ENCODE measurements at regions not wholly inside any gene's neighbourhood (a gene's known extent, or its start where the extent isn't known, plus 50 kb on each side); places are given as distances from the start of the nearest gene placed in this dataset.

- POLR2A ChIA-PET: no interaction called here
Observed at GRCh38 chr10:8923096-8923495, 868.6 kb downstream of the GATA3 start.

DNA sequence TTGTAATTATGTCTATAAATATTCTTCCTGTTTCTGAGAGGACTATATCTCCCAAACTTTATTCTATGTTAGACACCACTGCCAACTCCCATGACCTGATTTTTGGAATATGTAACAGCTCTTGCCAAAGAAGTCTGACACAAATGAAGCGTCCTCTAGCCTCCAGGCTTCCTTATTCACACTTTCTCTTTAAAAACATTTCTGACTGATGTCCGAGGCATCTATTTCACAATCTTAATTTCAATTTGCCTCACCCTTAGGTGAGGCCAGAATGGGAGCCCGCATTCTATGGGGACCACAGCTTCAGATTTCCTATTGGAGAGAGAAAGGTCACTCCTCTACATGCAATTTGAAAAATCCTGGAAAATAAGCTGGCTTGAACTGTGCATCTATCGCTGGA lies 873.2 kb downstream of the GATA3 start:
- intact Hi-C loops (cut with micrococcal nuclease; ENCODE audit: unreplicated experiment): no loop called here
- Mint-ChIP-seq H3K36me3 (ENCODE audit: insufficient read depth, unreplicated experiment) (no peaks in the 10 kb centered on the region), H3K27ac (ENCODE audit: unreplicated experiment) (no peak overlapping the region), H3K9me3 (ENCODE audit: unreplicated experiment) (peaks cover 10% of the 10 kb centered on the region), H3K4me3 (ENCODE audit: unreplicated experiment) (no peak overlapping the region), H3K4me1 (ENCODE audit: low read depth, unreplicated experiment) (no peaks in the 10 kb centered on the region), H3K27me3 (ENCODE audit: insufficient read depth, unreplicated experiment) (no peaks in the 10 kb centered on the region)
- H3K36me3 ChIP-seq (ENCODE audit: control insufficient read depth, insufficient read depth, low read length): no peaks in the 10 kb centered on the region
- no peaks in the 10 kb centered on the region for H3K4me1 ChIP-seq
- H3K4me3 ChIP-seq (ENCODE audit: low read depth, low read length): no peak overlapping the region
- no peaks in the 10 kb centered on the region for H3K9me3 ChIP-seq
- ChIA-PET CTCF (no interaction called here), POLR2A (no interaction called here)
- no peak for DNase-seq
- TF ChIP-seq, protein P1, sequence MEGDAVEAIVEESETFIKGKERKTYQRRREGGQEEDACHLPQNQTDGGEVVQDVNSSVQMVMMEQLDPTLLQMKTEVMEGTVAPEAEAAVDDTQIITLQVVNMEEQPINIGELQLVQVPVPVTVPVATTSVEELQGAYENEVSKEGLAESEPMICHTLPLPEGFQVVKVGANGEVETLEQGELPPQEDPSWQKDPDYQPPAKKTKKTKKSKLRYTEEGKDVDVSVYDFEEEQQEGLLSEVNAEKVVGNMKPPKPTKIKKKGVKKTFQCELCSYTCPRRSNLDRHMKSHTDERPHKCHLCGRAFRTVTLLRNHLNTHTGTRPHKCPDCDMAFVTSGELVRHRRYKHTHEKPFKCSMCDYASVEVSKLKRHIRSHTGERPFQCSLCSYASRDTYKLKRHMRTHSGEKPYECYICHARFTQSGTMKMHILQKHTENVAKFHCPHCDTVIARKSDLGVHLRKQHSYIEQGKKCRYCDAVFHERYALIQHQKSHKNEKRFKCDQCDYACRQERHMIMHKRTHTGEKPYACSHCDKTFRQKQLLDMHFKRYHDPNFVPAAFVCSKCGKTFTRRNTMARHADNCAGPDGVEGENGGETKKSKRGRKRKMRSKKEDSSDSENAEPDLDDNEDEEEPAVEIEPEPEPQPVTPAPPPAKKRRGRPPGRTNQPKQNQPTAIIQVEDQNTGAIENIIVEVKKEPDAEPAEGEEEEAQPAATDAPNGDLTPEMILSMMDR (IDR thresholded peaks at IDR 0.05; ENCODE audit: insufficient read depth in 1 of 2, low read depth in 1 of 2, low read length in 1 of 2, severe bottlenecking in 1 of 2, unreplicated experiment in 1 of 2): no peak
- H3K27me3 ChIP-seq (replicated peaks; ENCODE audit: control insufficient read depth, insufficient read depth, low read length): no peaks in the 10 kb centered on the region
- BruUV-seq (replicated peaks): no TSS peak

More at GRCh38 chr10:8923096-8923495, 868.6 kb downstream of the GATA3 start:
- H3K4me3 ChIP-seq (ENCODE audit: low read depth, low read length): no peak overlapping the region
- H3K4me1 ChIP-seq: no peaks in the 10 kb centered on the region
- Mint-ChIP-seq H3K4me1 (ENCODE audit: low read depth, unreplicated experiment) (no peaks in the 10 kb centered on the region), H3K4me3 (ENCODE audit: unreplicated experiment) (no peak overlapping the region), H3K27me3 (ENCODE audit: insufficient read depth, unreplicated experiment) (no peaks in the 10 kb centered on the region), H3K9me3 (ENCODE audit: unreplicated experiment) (peaks cover 10% of the 10 kb centered on the region), H3K27ac (ENCODE audit: unreplicated experiment) (no peak overlapping the region), H3K36me3 (ENCODE audit: insufficient read depth, unreplicated experiment) (no peaks in the 10 kb centered on the region)
- H3K9me3 ChIP-seq: no peaks in the 10 kb centered on the region
- no peaks in the 10 kb centered on the region for H3K36me3 ChIP-seq (ENCODE audit: control insufficient read depth, insufficient read depth, low read length)
- intact Hi-C loops (cut with micrococcal nuclease; ENCODE audit: unreplicated experiment): no loop called here
- CTCF ChIA-PET: no interaction called here
- TF ChIP-seq, protein P1 (IDR thresholded peaks at IDR 0.05; ENCODE audit: insufficient read depth in 1 of 2, low read depth in 1 of 2, low read length in 1 of 2, severe bottlenecking in 1 of 2, unreplicated experiment in 1 of 2): no peak
- no peaks in the 10 kb centered on the region for H3K27me3 ChIP-seq (replicated peaks; ENCODE audit: control insufficient read depth, insufficient read depth, low read length)
- BruUV-seq (replicated peaks): no TSS peak
- DNase-seq: no peak

DNA sequence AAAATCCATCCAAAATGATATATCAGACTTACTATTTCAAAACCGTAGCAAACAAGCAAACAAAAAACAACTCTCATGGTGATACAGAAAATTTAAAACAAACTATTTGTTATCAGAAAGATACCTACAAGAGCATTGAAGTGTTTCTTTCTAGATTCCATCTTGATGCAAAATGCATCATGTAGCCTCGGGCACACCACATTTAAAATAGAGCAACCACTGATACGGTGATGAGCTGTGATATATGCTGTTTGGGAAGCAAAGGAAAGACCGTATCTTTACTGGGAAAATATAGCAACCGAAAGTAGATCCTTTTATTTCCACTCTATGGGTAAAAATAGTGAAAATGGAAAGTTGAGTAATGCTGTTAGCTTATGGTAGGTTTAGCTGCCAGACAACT lies 892.0 kb downstream of the GATA3 start:
- no peak for DNase-seq
- CTCF ChIA-PET: no interaction called here

More for the DNA sequence above, 892.0 kb downstream of the GATA3 start:
- no peaks in the 10 kb centered on the region for H3K9me3 ChIP-seq
- no TSS peak for BruUV-seq (replicated peaks)
- no peaks in the 10 kb centered on the region for H3K36me3 ChIP-seq (ENCODE audit: control insufficient read depth, insufficient read depth, low read length)
- H3K36me3 Mint-ChIP-seq (ENCODE audit: insufficient read depth, unreplicated experiment): no peaks in the 10 kb centered on the region
- H3K9me3 Mint-ChIP-seq (ENCODE audit: unreplicated experiment): no peaks in the 10 kb centered on the region
- intact Hi-C loops (cut with micrococcal nuclease; ENCODE audit: unreplicated experiment): no loop called here
- H3K27me3 Mint-ChIP-seq (ENCODE audit: insufficient read depth, unreplicated experiment): no peaks in the 10 kb centered on the region
- no peak overlapping the region for H3K27ac Mint-ChIP-seq (ENCODE audit: unreplicated experiment)
- no peak overlapping the region for H3K4me3 Mint-ChIP-seq (ENCODE audit: unreplicated experiment)
- POLR2A ChIA-PET: no interaction called here
- no peak overlapping the region for H3K4me3 ChIP-seq (ENCODE audit: low read depth, low read length)
- H3K27me3 ChIP-seq (replicated peaks; ENCODE audit: control insufficient read depth, insufficient read depth, low read length): no peaks in the 10 kb centered on the region
- no peaks in the 10 kb centered on the region for H3K4me1 Mint-ChIP-seq (ENCODE audit: low read depth, unreplicated experiment)
- H3K4me1 ChIP-seq: no peaks in the 10 kb centered on the region
- TF ChIP-seq, protein P1 (IDR thresholded peaks at IDR 0.05; ENCODE audit: insufficient read depth in 1 of 2, low read depth in 1 of 2, low read length in 1 of 2, severe bottlenecking in 1 of 2, unreplicated experiment in 1 of 2): no peak
